SH-SY5Y (cell line): ENCODE measurements at regions not wholly inside any gene's neighbourhood (a gene's known extent, or its start where the extent isn't known, plus 50 kb on each side); places are given as distances from the start of the nearest gene placed in this dataset.

Experiments
- GATA2 ChIP-seq: IDR thresholded peaks from 2 replicates; pipeline ENCODE4 v1.6.1; 2011; ENCODE audit warnings: mild to moderate bottlenecking, low read depth, low read length
- GATA3 ChIP-seq: IDR thresholded peaks from 2 replicates; pipeline ENCODE4 v1.6.1; 2011; ENCODE audit warnings: low read depth, mild to moderate bottlenecking, low read length, moderate library complexity

DNA sequence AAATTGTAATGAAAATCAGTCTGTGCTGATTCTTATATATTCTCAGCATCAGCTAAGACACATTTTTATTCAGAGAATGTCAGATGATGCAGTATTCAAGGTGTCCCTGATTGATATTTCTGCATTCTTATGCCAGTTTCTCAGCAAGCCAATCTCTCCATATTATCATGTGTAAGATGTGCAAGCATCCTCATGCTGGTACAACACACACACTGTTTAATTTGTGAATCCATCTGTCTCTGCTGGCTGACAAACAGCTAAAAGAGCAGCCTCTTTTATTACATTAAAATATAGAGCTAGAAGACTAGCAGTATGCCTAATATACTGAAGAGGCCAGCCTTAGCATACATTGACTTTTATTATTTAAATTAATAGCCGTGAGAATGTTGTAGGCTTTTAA, 502.9 kb upstream of the GNPDA2 start:
- TF ChIP-seq GATA3 (no peak), GATA2 (no peak)
